Calu3 (cell line): ENCODE measurements at regions not wholly inside any gene's neighbourhood (a gene's known extent, or its start where the extent isn't known, plus 50 kb on each side); places are given as distances from the start of the nearest gene placed in this dataset.

Source experiments
- BruUV-seq: library from RNA; stranded (reverse); fragments of 400-500 nt; replicated peaks from 2 replicates; lab custom pipeline; 2021; lab: Mats Ljungman, UMichigan
- CTCF ChIA-PET: fragments of 300-600 bp; sonication (Branson Sonifier 250); formaldehyde crosslinking; loops from one replicate; lab custom pipeline; 2022; ENCODE audit warnings: antibody characterized with exemption; lab: Charles Lee
- DNase-seq: peaks from one replicate; pipeline ENCODE4 v3.0.0; 2022
- H3K27ac Mint-ChIP-seq: one replicate; pipeline ENCODE4 v1.8.0; 2022; ENCODE audit warnings: mixed read lengths; ENCODE audit not compliant: unreplicated experiment
- H3K27me3 Mint-ChIP-seq: one replicate; pipeline ENCODE4 v1.8.0; 2022; ENCODE audit warnings: mixed read lengths; ENCODE audit not compliant: unreplicated experiment
- H3K36me3 Mint-ChIP-seq: one replicate; pipeline ENCODE4 v1.8.0; 2022; ENCODE audit warnings: mild to moderate bottlenecking, moderate library complexity, mixed read lengths; ENCODE audit not compliant: insufficient read depth, unreplicated experiment
- H3K4me1 Mint-ChIP-seq: one replicate; pipeline ENCODE4 v1.8.0; 2022; ENCODE audit warnings: mild to moderate bottlenecking, low read depth, mixed read lengths; ENCODE audit not compliant: unreplicated experiment
- H3K4me3 Mint-ChIP-seq: one replicate; pipeline ENCODE4 v1.8.0; 2022; ENCODE audit warnings: mild to moderate bottlenecking, low read depth, moderate library complexity, mixed read lengths; ENCODE audit not compliant: unreplicated experiment
- H3K9me3 Mint-ChIP-seq: one replicate; pipeline ENCODE4 v1.8.0; 2022; ENCODE audit warnings: low read depth, mixed read lengths; ENCODE audit not compliant: unreplicated experiment
- CTCF ChIP-seq: fragments of 200-600 bp; IDR thresholded peaks from one replicate; pipeline ENCODE4 v1.8.0; 2022; ENCODE audit warnings: antibody characterized with exemption; ENCODE audit not compliant: unreplicated experiment
- intact Hi-C: fragments of 100-400 bp; cut with micrococcal nuclease; formaldehyde crosslinking; loops from one replicate; pipeline ENCODE4 v1.10.0; 2022; ENCODE audit not compliant: unreplicated experiment

- intact Hi-C loops = no loop called here
- no peak for DNase-seq
- Mint-ChIP-seq H3K4me3 (no peak overlapping the region), H3K27ac (no peak overlapping the region), H3K4me1 (peaks cover 12% of the 10 kb centered on the region), H3K36me3 (no peaks in the 10 kb centered on the region), H3K27me3 (no peaks in the 10 kb centered on the region), H3K9me3 (no peaks in the 10 kb centered on the region)
- BruUV-seq = no TSS peak
- TF ChIP-seq CTCF = no peak
- CTCF ChIA-PET = no interaction called here
Observed at GRCh38 chr1:244957525-244957924, 93.2 kb upstream of the HNRNPU start.

- intact Hi-C loops = no loop called here
- H3K4me3 Mint-ChIP-seq = no peak overlapping the region
- H3K27me3 Mint-ChIP-seq = no peaks in the 10 kb centered on the region
- no peak for TF ChIP-seq CTCF
- DNase-seq = no peak
- H3K36me3 Mint-ChIP-seq = no peaks in the 10 kb centered on the region
- H3K4me1 Mint-ChIP-seq = peaks cover 16% of the 10 kb centered on the region
- CTCF ChIA-PET = no interaction called here
- H3K9me3 Mint-ChIP-seq = no peaks in the 10 kb centered on the region
- BruUV-seq = no TSS peak
- H3K27ac Mint-ChIP-seq = no peak overlapping the region
Observed at GRCh38 chr1:244957122-244957521, 92.8 kb upstream of the HNRNPU start.

GRCh38 chr1:244955661-244956060, 91.3 kb upstream of the HNRNPU start:
- H3K36me3 Mint-ChIP-seq = no peaks in the 10 kb centered on the region
- H3K27ac Mint-ChIP-seq = no peak overlapping the region
- no peaks in the 10 kb centered on the region for H3K9me3 Mint-ChIP-seq
- no peak overlapping the region for H3K4me3 Mint-ChIP-seq
- no peaks in the 10 kb centered on the region for H3K27me3 Mint-ChIP-seq
- CTCF ChIA-PET = interaction anchor here (0.6 to 1.4 kb wide), 2 partner anchors 9 to 1364 kb away, joined by 3 to 4 read pairs; no protein-coding TSS in a partner anchor
- no peak for DNase-seq
- intact Hi-C loops = no loop called here
- no TSS peak for BruUV-seq
- peaks cover 20% of the 10 kb centered on the region for H3K4me1 Mint-ChIP-seq
- no peak for TF ChIP-seq CTCF

- Mint-ChIP-seq H3K27ac (no peak overlapping the region), H3K9me3 (no peaks in the 10 kb centered on the region), H3K36me3 (no peaks in the 10 kb centered on the region), H3K4me1 (peaks cover 20% of the 10 kb centered on the region), H3K4me3 (no peak overlapping the region), H3K27me3 (no peaks in the 10 kb centered on the region)
- no TSS peak for BruUV-seq
- CTCF ChIA-PET = interaction anchor here (1.4 kb wide), 1 partner anchor 10 kb away, joined by 4 read pairs; no protein-coding TSS in a partner anchor
- no peak for DNase-seq
- no peak for TF ChIP-seq CTCF
- intact Hi-C loops = no loop called here
Observed at GRCh38 chr1:244954359-244954758, 90.0 kb upstream of the HNRNPU start.
